ENCODE measurements at regions not wholly inside any gene's neighbourhood (a gene's known extent, or its start where the extent isn't known, plus 50 kb on each side); places are given as distances from the start of the nearest gene placed in this dataset.
A peak's percentile ranks its signal among the peaks of the same experiment; 100 is the strongest.

GRCh38 chr2:40824278-40824677 is 372.4 kb upstream of the SLC8A1 start:
- no peak for DNase-seq (ENCODE audit: low read depth in 2 of 2)
- H3K9ac ChIP-seq (ENCODE audit: insufficient read depth, low read length), result no peak overlapping the region
- TF ChIP-seq EZH2 (IDR thresholded peaks at IDR 0.05; ENCODE audit: low read length, missing control alignments) (no peak), CTCF (conservative IDR thresholded peaks at IDR 0.05 in 1 of 2, IDR thresholded peaks at IDR 0.05 in 1 of 2; ENCODE audit: low read depth in 1 of 2, low read length in 2 of 2) (no peak)

GRCh38 chr2:40827392-40827791 is 375.5 kb upstream of the SLC8A1 start:
- Histone ChIP-seq H3K27me3 (ENCODE audit: control insufficient read depth, insufficient read depth, low read length) (no peaks in the 10 kb centered on the region), H3K4me2 (ENCODE audit: extremely low read depth, insufficient read depth, low read length) (no peak overlapping the region), H3K4me3 (replicated peaks in 1 of 4; ENCODE audit: control extremely low read depth in 1 of 4, insufficient read depth in 1 of 4, low read depth in 3 of 4, low read length in 4 of 4) (no peak overlapping the region), H3K4me1 (ENCODE audit: control insufficient read depth, extremely low read depth, insufficient read depth, low read length) (no peaks in the 10 kb centered on the region), H3K27ac (ENCODE audit: insufficient read depth, low read length) (no peak overlapping the region), H3K36me3 (ENCODE audit: control insufficient read depth, insufficient read depth, low read length) (no peaks in the 10 kb centered on the region), H2AFZ (ENCODE audit: low read length) (no peak overlapping the region), H3K79me2 (ENCODE audit: control insufficient read depth, insufficient read depth, low read length) (no peaks in the 10 kb centered on the region), H3K9ac (ENCODE audit: insufficient read depth, low read length) (no peak overlapping the region), H3K9me3 (ENCODE audit: control insufficient read depth, insufficient read depth, low read depth, low read length) (no peaks in the 10 kb centered on the region), H4K20me1 (ENCODE audit: control insufficient read depth, extremely low read depth, insufficient read depth, low read length) (no peaks in the 10 kb centered on the region)
- no peak for TF ChIP-seq EZH2 (IDR thresholded peaks at IDR 0.05; ENCODE audit: low read length, missing control alignments)
- no peak for TF ChIP-seq CTCF (conservative IDR thresholded peaks at IDR 0.05 in 1 of 2, IDR thresholded peaks at IDR 0.05 in 1 of 2; ENCODE audit: low read depth in 1 of 2, low read length in 2 of 2)
- peak in 1 of 2 donors; percentile 23 for DNase-seq (ENCODE audit: low read depth in 2 of 2)

More at GRCh38 chr2:40824278-40824677, 372.4 kb upstream of the SLC8A1 start:
- no peak overlapping the region for H3K4me3 ChIP-seq (replicated peaks in 1 of 4; ENCODE audit: control extremely low read depth in 1 of 4, insufficient read depth in 1 of 4, low read depth in 3 of 4, low read length in 4 of 4)
- no peaks in the 10 kb centered on the region for H3K79me2 ChIP-seq (ENCODE audit: control insufficient read depth, insufficient read depth, low read length)
- no peak overlapping the region for H3K4me2 ChIP-seq (ENCODE audit: extremely low read depth, insufficient read depth, low read length)
- no peak overlapping the region for H2AFZ ChIP-seq (ENCODE audit: low read length)
- no peaks in the 10 kb centered on the region for H3K36me3 ChIP-seq (ENCODE audit: control insufficient read depth, insufficient read depth, low read length)
- no peaks in the 10 kb centered on the region for H3K9me3 ChIP-seq (ENCODE audit: control insufficient read depth, insufficient read depth, low read depth, low read length)
- no peaks in the 10 kb centered on the region for H4K20me1 ChIP-seq (ENCODE audit: control insufficient read depth, extremely low read depth, insufficient read depth, low read length)
- no peaks in the 10 kb centered on the region for H3K27me3 ChIP-seq (ENCODE audit: control insufficient read depth, insufficient read depth, low read length)
- no peak overlapping the region for H3K27ac ChIP-seq (ENCODE audit: insufficient read depth, low read length)
- no peaks in the 10 kb centered on the region for H3K4me1 ChIP-seq (ENCODE audit: control insufficient read depth, extremely low read depth, insufficient read depth, low read length)

- H3K27me3 ChIP-seq (ENCODE audit: control insufficient read depth, insufficient read depth, low read length), result no peaks in the 10 kb centered on the region
- DNase-seq (ENCODE audit: low read depth in 2 of 2), result no peak
- TF ChIP-seq CTCF (conservative IDR thresholded peaks at IDR 0.05 in 1 of 2, IDR thresholded peaks at IDR 0.05 in 1 of 2; ENCODE audit: low read depth in 1 of 2, low read length in 2 of 2), result no peak
- TF ChIP-seq EZH2 (IDR thresholded peaks at IDR 0.05; ENCODE audit: low read length, missing control alignments), result no peak
- H3K79me2 ChIP-seq (ENCODE audit: control insufficient read depth, insufficient read depth, low read length), result no peaks in the 10 kb centered on the region
- no peaks in the 10 kb centered on the region for H3K4me1 ChIP-seq (ENCODE audit: control insufficient read depth, extremely low read depth, insufficient read depth, low read length)
- no peak overlapping the region for H3K27ac ChIP-seq (ENCODE audit: insufficient read depth, low read length)
- H3K4me3 ChIP-seq (replicated peaks in 1 of 4; ENCODE audit: control extremely low read depth in 1 of 4, insufficient read depth in 1 of 4, low read depth in 3 of 4, low read length in 4 of 4), result no peak overlapping the region
- no peak overlapping the region for H3K9ac ChIP-seq (ENCODE audit: insufficient read depth, low read length)
- no peaks in the 10 kb centered on the region for H3K36me3 ChIP-seq (ENCODE audit: control insufficient read depth, insufficient read depth, low read length)
- no peak overlapping the region for H3K4me2 ChIP-seq (ENCODE audit: extremely low read depth, insufficient read depth, low read length)
- H2AFZ ChIP-seq (ENCODE audit: low read length), result no peak overlapping the region
- H3K9me3 ChIP-seq (ENCODE audit: control insufficient read depth, insufficient read depth, low read depth, low read length), result no peaks in the 10 kb centered on the region
- no peaks in the 10 kb centered on the region for H4K20me1 ChIP-seq (ENCODE audit: control insufficient read depth, extremely low read depth, insufficient read depth, low read length)
These were observed 379.5 kb upstream of the SLC8A1 start for GRCh38 chr2:40831321-40831873.

Data from fibroblast of lung (primary cell).